Loucy (cell line): ENCODE measurements at regions not wholly inside any gene's neighbourhood (a gene's known extent, or its start where the extent isn't known, plus 50 kb on each side); places are given as distances from the start of the nearest gene placed in this dataset.

ENCODE experiments used
- H2AFZ ChIP-seq: fragments of 200-600 bp; sonication (generic); 2 replicates; pipeline ENCODE4 v1.6.0; 2016; ENCODE audit warnings: antibody characterized with exemption, mild to moderate bottlenecking, low read length, moderate library complexity
- H3F3A ChIP-seq: fragments of 200-600 bp; 2 replicates; pipeline ENCODE4 v1.6.0; 2016; ENCODE audit warnings: antibody characterized with exemption, low read depth, mild to moderate bottlenecking
- H3K27me3 ChIP-seq: fragments of 200-600 bp; sonication (generic); 2 replicates; pipeline ENCODE4 v1.6.1; 2014; ENCODE audit warnings: low read length, mild to moderate bottlenecking; ENCODE audit not compliant: insufficient read depth, poor library complexity, severe bottlenecking
- H3K36me3 ChIP-seq: fragments of 200-600 bp; sonication (generic); 2 replicates; pipeline ENCODE4 v1.6.1; 2016; ENCODE audit warnings: low read length; ENCODE audit not compliant: insufficient read depth
- H3K4me1 ChIP-seq: fragments of 200-600 bp; sonication (generic); 2 replicates; pipeline ENCODE4 v1.5.1; 2014; ENCODE audit warnings: low read length, mild to moderate bottlenecking; ENCODE audit not compliant: insufficient read depth, poor library complexity, severe bottlenecking
- H3K4me2 ChIP-seq: fragments of 200-600 bp; sonication (generic); 2 replicates; pipeline ENCODE4 v1.6.0; 2014; ENCODE audit warnings: antibody characterized with exemption, low read length, low read depth, mild to moderate bottlenecking; ENCODE audit not compliant: poor library complexity, severe bottlenecking
- H3K4me3 ChIP-seq: fragments of 200-600 bp; sonication (generic); 2 replicates; pipeline ENCODE4 v1.5.1; 2014; ENCODE audit warnings: low read length, mild to moderate bottlenecking, mixed read lengths; ENCODE audit not compliant: poor library complexity, severe bottlenecking
- H3K79me2 ChIP-seq: fragments of 200-600 bp; sonication (generic); 2 replicates; pipeline ENCODE4 v1.6.1; 2014; ENCODE audit warnings: low read length; ENCODE audit not compliant: insufficient read depth
- H3K9ac ChIP-seq: fragments of 200-600 bp; sonication (generic); 2 replicates; pipeline ENCODE4 v1.6.0; 2014; ENCODE audit warnings: mild to moderate bottlenecking, low read depth, low read length, moderate library complexity; ENCODE audit not compliant: poor library complexity, severe bottlenecking
- H3K9me2 ChIP-seq: fragments of 200-600 bp; sonication (generic); replicated peaks from 2 replicates; pipeline ENCODE4 v1.6.1; 2016; ENCODE audit warnings: low read depth, low read length, mixed read lengths
- H3K9me3 ChIP-seq: fragments of 200-600 bp; sonication (generic); 2 replicates; pipeline ENCODE4 v1.6.1; 2014; ENCODE audit warnings: mild to moderate bottlenecking, antibody characterized with exemption, low read length, low read depth; ENCODE audit not compliant: insufficient read depth
- H4K20me1 ChIP-seq: fragments of 200-600 bp; sonication (generic); 2 replicates; pipeline ENCODE4 v1.6.0; 2014; ENCODE audit warnings: antibody characterized with exemption, low read length, mild to moderate bottlenecking; ENCODE audit not compliant: insufficient read depth, poor library complexity, severe bottlenecking
- EZH2phosphoT487 ChIP-seq: fragments of 200-600 bp; IDR thresholded peaks from 2 replicates; pipeline ENCODE4 v1.6.1; 2018; ENCODE audit warnings: antibody characterized with exemption, mild to moderate bottlenecking, moderate library complexity, borderline replicate concordance
- TF ChIP-seq, protein P1 (sequence below): fragments of 200-600 bp; sonication (generic); conservative IDR thresholded peaks from 2 replicates; pipeline ENCODE4 v1.5.1; 2014; ENCODE audit warnings: mild to moderate bottlenecking, antibody characterized with exemption, low read length

DNA sequence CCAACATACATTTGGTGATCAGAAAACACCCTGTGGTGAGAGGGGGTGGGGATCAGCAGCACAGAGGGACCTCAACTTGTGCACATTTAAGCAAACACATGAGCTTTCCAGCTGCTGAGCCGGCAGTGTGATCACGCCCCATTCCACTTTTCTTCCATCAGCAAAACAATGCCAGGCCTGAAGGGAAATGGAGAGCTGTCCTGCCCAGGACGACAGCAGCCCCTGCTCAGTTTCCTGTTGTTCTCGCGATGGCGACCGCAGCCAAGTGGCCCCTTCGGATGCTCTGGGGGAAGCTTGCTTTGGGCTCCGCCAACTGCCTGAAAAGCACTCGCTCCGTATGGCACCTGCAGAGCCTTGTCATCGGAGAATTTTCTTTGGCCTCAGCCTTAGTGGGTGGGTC, 272.3 kb downstream of the FOXL1 start:
- H3K4me1 ChIP-seq, result no peaks in the 10 kb centered on the region
- no peaks in the 10 kb centered on the region for H3K79me2 ChIP-seq
- TF ChIP-seq, protein P1, sequence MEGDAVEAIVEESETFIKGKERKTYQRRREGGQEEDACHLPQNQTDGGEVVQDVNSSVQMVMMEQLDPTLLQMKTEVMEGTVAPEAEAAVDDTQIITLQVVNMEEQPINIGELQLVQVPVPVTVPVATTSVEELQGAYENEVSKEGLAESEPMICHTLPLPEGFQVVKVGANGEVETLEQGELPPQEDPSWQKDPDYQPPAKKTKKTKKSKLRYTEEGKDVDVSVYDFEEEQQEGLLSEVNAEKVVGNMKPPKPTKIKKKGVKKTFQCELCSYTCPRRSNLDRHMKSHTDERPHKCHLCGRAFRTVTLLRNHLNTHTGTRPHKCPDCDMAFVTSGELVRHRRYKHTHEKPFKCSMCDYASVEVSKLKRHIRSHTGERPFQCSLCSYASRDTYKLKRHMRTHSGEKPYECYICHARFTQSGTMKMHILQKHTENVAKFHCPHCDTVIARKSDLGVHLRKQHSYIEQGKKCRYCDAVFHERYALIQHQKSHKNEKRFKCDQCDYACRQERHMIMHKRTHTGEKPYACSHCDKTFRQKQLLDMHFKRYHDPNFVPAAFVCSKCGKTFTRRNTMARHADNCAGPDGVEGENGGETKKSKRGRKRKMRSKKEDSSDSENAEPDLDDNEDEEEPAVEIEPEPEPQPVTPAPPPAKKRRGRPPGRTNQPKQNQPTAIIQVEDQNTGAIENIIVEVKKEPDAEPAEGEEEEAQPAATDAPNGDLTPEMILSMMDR, result no peak
- TF ChIP-seq EZH2phosphoT487, result no peak
- H3K9me3 ChIP-seq, result no peaks in the 10 kb centered on the region
- H3K4me3 ChIP-seq, result no peak overlapping the region
- no peaks in the 10 kb centered on the region for H4K20me1 ChIP-seq
- no peak overlapping the region for H3K9ac ChIP-seq
- no peak overlapping the region for H2AFZ ChIP-seq
- H3K9me2 ChIP-seq, result no peaks in the 10 kb centered on the region
- no peaks in the 10 kb centered on the region for H3F3A ChIP-seq
- H3K27me3 ChIP-seq, result no peaks in the 10 kb centered on the region
- no peaks in the 10 kb centered on the region for H3K36me3 ChIP-seq
- H3K4me2 ChIP-seq, result no peak overlapping the region

DNA sequence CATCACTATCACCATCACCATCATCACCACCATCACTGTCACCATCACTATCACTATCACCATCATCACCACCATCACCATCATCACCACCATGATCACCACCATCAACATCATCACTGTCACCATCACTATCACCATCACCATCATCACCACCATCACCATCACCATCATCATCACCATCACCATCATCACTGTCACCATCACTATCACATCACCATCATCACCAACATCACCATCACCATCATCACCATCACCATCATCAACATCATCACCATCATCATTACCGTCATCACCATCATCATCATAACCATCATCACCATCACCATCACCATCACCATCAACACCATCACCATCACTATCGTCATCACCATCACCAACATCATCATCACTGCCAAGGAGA, 273.8 kb downstream of the FOXL1 start:
- H3K27me3 ChIP-seq, result no peaks in the 10 kb centered on the region
- H4K20me1 ChIP-seq, result no peaks in the 10 kb centered on the region
- no peak overlapping the region for H3K4me3 ChIP-seq
- no peaks in the 10 kb centered on the region for H3K79me2 ChIP-seq
- H3F3A ChIP-seq, result no peaks in the 10 kb centered on the region
- no peak overlapping the region for H3K9ac ChIP-seq
- no peak overlapping the region for H2AFZ ChIP-seq
- H3K4me2 ChIP-seq, result no peak overlapping the region
- no peaks in the 10 kb centered on the region for H3K9me3 ChIP-seq
- H3K9me2 ChIP-seq, result no peaks in the 10 kb centered on the region
- no peaks in the 10 kb centered on the region for H3K36me3 ChIP-seq
- no peak for TF ChIP-seq EZH2phosphoT487
- TF ChIP-seq, protein P1, result no peak
- H3K4me1 ChIP-seq, result no peaks in the 10 kb centered on the region

DNA sequence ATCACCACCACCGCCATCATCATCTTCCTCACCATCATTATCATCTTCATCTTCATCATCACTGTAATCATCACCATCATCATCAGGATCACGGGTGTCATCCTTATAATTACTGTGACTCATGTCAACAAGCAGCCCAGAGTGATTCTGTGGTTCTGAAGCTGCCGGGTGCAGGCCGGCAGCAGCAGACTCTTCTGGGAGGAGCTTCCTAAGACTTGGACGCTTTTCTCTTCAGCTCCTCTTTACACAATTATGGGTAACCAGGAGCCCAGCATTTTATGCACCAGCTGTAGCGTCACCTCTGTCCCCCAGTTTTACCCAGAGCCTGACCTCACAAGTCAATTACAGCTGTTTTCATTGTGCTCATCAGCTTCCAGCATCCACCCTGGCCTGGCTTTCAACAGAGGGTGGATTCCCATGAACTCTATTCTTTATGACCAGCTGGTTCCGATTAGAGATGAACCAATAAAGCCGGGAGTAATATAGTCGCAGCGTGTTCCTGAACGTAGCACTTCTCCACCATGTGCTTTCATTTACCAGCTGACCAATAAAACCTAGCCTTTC, 275.8 kb downstream of the FOXL1 start:
- H3K9me3 ChIP-seq, result no peaks in the 10 kb centered on the region
- H3K4me2 ChIP-seq, result no peak overlapping the region
- H3F3A ChIP-seq, result no peaks in the 10 kb centered on the region
- H3K79me2 ChIP-seq, result no peaks in the 10 kb centered on the region
- no peak overlapping the region for H3K4me3 ChIP-seq
- H3K9ac ChIP-seq, result no peak overlapping the region
- H2AFZ ChIP-seq, result no peak overlapping the region
- H3K4me1 ChIP-seq, result no peaks in the 10 kb centered on the region
- H3K9me2 ChIP-seq, result no peaks in the 10 kb centered on the region
- H3K36me3 ChIP-seq, result no peaks in the 10 kb centered on the region
- no peaks in the 10 kb centered on the region for H3K27me3 ChIP-seq
- TF ChIP-seq, protein P1, result no peak
- TF ChIP-seq EZH2phosphoT487, result no peak
- H4K20me1 ChIP-seq, result no peaks in the 10 kb centered on the region
